Large intestine (tissue), 3 donors: ENCODE measurements at regions not wholly inside any gene's neighbourhood (a gene's known extent, or its start where the extent isn't known, plus 50 kb on each side); places are given as distances from the start of the nearest gene placed in this dataset.

Experiments used
- DNase-seq, 2 donors: peaks; one replicate each; pipeline versions ENCODE4 v3.0.0 to v3.0.0-alpha.2; 2013
- H3K27ac ChIP-seq: one replicate; pipeline ENCODE4 v1.5.1; 2013; ENCODE audit warnings: low read length
- H3K27me3 ChIP-seq: 2 replicates; pipeline ENCODE4 v1.6.1; 2013; ENCODE audit warnings: low read length; ENCODE audit not compliant: control insufficient read depth, insufficient read depth
- H3K36me3 ChIP-seq: 2 replicates; pipeline ENCODE4 v1.6.1; 2013; ENCODE audit warnings: low read length; ENCODE audit not compliant: control insufficient read depth, insufficient read depth
- H3K4me1 ChIP-seq: one replicate; pipeline ENCODE4 v1.6.1; 2013; ENCODE audit warnings: low read length; ENCODE audit not compliant: control insufficient read depth, insufficient read depth
- H3K4me3 ChIP-seq: one replicate; pipeline ENCODE4 v1.5.1; 2013; ENCODE audit warnings: low read length
- H3K9me3 ChIP-seq: one replicate; pipeline ENCODE4 v1.6.1; 2013; ENCODE audit warnings: mild to moderate bottlenecking, low read depth, low read length, moderate library complexity; ENCODE audit not compliant: control insufficient read depth
- WGBS: methylation state at CpG from one replicate; pipeline ENCODE4 v1.1.5; 2013; ENCODE audit warnings: low lambda C conversion rate; ENCODE audit not compliant: insufficient coverage; 5-methylcytosine and 5-hydroxymethylcytosine counted together

DNA sequence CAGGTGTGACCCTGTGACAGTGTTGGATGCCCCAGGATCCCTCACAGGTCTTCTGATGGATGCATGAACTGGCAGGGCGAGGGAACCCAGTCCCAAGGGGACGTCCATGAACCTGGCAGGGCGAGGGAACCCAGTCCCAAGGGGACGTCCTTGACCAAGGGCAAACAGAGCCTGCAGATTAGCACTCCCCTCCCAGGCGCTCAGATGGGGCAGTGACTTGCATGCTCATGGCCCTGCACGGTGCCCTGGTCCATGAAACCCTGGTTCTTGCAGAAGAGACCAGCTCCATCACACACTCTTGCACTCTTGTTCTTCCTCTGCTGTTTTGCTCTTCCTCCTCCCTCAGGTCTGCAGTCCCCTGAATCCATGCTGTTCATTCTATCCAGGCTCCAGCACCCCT lies 192.7 kb downstream of the GALR1 start:
- Histone ChIP-seq H3K27ac (no peak overlapping the region), H3K4me1 (no peaks in the 10 kb centered on the region), H3K4me3 (no peak overlapping the region), H3K27me3 (no peaks in the 10 kb centered on the region), H3K36me3 (no peaks in the 10 kb centered on the region), H3K9me3 (no peaks in the 10 kb centered on the region)
- no peak for DNase-seq
- no CpG with 5 or more reads among the region's 6 CpGs for WGBS

DNA sequence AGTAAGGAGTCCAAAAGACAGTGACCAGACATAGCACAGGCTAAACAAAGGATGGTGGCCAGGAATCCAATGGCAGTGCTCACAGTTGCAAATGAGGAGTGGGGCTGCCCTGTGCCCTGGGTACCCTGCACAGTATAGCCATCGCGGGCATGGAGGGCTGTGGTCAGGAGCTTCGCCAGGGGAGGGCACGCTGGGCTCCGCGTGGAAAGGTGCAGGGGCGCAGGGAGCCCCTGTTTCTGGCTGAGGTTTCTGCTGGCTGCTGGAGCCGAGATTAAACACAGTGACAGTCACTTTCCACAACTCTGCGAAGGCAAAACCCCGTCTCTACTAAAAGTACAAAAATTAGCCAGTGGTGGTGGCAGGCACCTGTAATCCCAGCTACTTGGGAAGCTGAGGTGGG lies 194.7 kb downstream of the GALR1 start:
- Histone ChIP-seq H3K4me1 (no peaks in the 10 kb centered on the region), H3K4me3 (no peak overlapping the region), H3K36me3 (no peaks in the 10 kb centered on the region), H3K27ac (no peak overlapping the region), H3K27me3 (no peaks in the 10 kb centered on the region), H3K9me3 (no peaks in the 10 kb centered on the region)
- no peak for DNase-seq
- no CpG with 5 or more reads among the region's 10 CpGs for WGBS

DNA sequence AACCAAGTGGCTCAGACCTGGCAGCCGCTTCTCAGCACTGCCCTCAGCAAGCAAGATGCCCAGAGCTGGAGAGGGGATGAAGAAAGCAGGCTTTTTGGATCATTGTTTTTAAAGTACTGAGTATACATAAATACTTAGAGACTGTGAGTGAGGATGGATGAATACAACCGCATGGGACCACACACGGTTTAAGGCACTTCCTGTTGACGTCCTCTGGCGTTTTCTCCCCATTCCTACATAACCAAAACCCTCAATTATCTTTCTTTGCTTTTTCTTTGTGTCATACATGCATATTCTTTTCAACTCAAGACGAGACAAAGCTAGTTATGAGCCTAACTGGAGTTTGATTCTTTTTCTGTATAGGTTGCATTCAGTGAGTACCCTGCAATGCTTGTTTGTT lies 198.4 kb downstream of the GALR1 start:
- Histone ChIP-seq H3K36me3 (no peaks in the 10 kb centered on the region), H3K4me1 (no peaks in the 10 kb centered on the region), H3K4me3 (no peak overlapping the region), H3K27me3 (no peaks in the 10 kb centered on the region), H3K9me3 (no peaks in the 10 kb centered on the region), H3K27ac (no peak overlapping the region)
- no peak for DNase-seq
- WGBS = 83% methylated on average over 3 of the region's 6 CpGs

DNA sequence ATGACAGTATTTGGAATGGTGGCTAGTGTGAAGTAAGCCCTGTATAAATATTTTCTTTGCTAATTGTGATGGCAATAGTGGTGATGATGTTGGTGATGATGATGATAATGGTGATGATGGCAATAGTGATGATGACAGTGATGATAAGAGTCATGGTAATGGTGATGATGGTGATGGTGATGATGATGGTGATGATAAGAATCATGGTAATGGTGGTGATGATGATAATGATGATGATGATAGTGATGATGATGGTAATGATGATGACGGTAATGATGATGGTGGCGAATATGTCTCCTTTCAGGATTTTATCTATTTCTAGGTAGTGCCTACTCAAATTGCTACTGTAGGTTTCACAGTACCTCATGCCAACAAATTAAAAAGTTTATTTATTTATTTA lies 205.4 kb downstream of the GALR1 start:
- Histone ChIP-seq H3K27ac (no peak overlapping the region), H3K4me1 (no peaks in the 10 kb centered on the region), H3K9me3 (no peaks in the 10 kb centered on the region), H3K36me3 (no peaks in the 10 kb centered on the region), H3K4me3 (no peak overlapping the region), H3K27me3 (no peaks in the 10 kb centered on the region)
- DNase-seq = no peak
- WGBS = 100% methylated on average over 2 of the region's 2 CpGs

DNA sequence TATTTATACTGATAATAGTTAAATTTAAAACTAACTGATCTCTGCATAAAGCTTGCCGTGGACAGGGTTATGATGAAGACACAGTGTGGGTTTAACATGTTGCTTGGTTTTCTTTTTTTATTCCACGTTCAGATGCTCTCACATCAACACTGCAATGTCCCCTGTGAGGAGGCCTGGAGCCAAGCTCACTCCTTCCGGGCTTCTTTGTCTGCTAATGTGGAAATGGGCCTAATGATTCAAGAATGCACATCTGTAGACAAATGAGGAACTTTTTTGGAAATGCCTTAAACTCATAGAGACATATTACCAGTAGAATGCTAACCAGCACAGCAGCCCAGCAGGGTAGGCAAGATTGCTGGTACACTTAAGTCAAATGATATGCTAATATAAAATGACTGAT lies 208.0 kb downstream of the GALR1 start:
- 80% methylated on average over 1 of the region's 3 CpGs for WGBS
- H3K9me3 ChIP-seq = no peaks in the 10 kb centered on the region
- no peak overlapping the region for H3K4me3 ChIP-seq
- DNase-seq = no peak
- no peak overlapping the region for H3K27ac ChIP-seq
- H3K4me1 ChIP-seq = no peaks in the 10 kb centered on the region
- no peaks in the 10 kb centered on the region for H3K36me3 ChIP-seq
- H3K27me3 ChIP-seq = no peaks in the 10 kb centered on the region

DNA sequence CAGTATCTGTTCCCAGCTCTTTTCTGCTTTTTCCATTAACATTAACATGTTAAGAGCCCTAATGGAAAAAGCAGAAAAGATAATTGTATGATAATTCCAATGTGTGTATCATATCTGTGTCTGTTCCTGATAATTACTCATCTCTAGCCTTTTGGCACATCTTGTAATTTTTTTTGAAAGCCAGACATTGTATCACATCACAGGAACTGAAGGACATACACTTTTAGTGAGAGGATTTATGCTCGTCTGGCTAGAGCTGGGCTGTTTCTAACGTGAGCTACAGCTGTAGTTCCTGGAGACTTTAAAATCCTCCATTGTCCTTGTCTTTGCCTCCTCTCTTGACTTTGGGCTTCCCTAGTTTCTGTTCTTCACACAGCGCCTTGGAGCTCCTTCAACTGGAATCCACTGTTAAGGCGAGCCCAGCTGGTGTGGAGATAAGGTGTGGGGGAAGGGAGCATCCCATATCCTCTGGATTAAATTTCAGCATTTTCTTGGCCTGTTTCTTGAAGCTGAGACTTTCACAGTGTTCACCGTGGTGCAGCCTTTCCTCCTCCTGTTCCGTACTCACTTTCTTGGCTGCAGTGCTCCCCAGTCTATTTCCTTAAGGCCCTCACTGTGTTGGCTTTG lies 211.5 kb downstream of the GALR1 start:
- no peak overlapping the region for H3K27ac ChIP-seq
- H3K4me3 ChIP-seq = no peak overlapping the region
- no peaks in the 10 kb centered on the region for H3K27me3 ChIP-seq
- peak in 1 of 2 donors; percentile 5 for DNase-seq
- no peaks in the 10 kb centered on the region for H3K4me1 ChIP-seq
- H3K36me3 ChIP-seq = no peaks in the 10 kb centered on the region
- WGBS = 79% methylated on average over 2 of the region's 6 CpGs
- no peaks in the 10 kb centered on the region for H3K9me3 ChIP-seq

DNA sequence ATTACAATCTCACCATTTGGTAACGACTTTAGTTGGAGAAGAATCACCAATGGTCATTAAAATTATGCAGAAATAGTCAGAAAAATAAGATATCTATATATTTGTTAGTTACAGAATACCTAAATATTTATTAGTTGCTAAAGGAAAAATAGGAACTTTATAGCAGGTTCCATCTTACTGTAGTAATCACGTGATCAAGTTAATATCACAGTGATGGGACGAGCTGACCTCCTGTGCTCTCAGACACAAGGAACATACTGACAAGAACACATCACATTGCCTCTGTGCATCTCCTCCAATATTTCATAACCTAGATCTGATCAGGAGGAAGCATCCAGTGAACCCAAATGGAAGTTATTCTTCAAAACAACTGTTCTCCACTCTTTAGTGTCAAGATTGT lies 215.3 kb downstream of the GALR1 start:
- H3K36me3 ChIP-seq = no peaks in the 10 kb centered on the region
- H3K27me3 ChIP-seq = no peaks in the 10 kb centered on the region
- WGBS = no CpG with 5 or more reads among the region's 3 CpGs
- no peak overlapping the region for H3K4me3 ChIP-seq
- H3K9me3 ChIP-seq = no peaks in the 10 kb centered on the region
- no peaks in the 10 kb centered on the region for H3K4me1 ChIP-seq
- DNase-seq = no peak
- no peak overlapping the region for H3K27ac ChIP-seq

DNA sequence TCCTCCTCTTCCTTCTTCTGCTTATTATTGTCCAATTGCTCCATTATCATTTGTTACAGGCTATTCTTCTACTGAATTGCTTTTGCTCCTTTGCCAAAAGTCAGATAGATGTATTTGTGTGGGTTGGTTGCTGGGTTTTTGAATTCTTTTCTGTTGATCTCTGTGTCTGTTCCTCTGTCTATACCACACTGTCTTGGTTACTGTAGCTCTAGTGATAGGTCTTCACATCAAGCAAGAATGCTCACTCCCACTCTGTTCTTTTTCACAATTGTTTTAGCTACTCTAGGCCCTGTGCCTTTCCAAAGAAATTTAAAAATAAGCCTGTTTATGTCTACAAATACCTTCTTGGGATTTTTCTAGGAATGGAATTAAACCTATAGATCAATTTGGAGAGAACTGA lies 217.2 kb downstream of the GALR1 start:
- Histone ChIP-seq H3K27me3 (no peaks in the 10 kb centered on the region), H3K9me3 (no peaks in the 10 kb centered on the region), H3K4me3 (no peak overlapping the region), H3K36me3 (no peaks in the 10 kb centered on the region), H3K4me1 (no peaks in the 10 kb centered on the region), H3K27ac (no peak overlapping the region)
- no peak for DNase-seq

DNA sequence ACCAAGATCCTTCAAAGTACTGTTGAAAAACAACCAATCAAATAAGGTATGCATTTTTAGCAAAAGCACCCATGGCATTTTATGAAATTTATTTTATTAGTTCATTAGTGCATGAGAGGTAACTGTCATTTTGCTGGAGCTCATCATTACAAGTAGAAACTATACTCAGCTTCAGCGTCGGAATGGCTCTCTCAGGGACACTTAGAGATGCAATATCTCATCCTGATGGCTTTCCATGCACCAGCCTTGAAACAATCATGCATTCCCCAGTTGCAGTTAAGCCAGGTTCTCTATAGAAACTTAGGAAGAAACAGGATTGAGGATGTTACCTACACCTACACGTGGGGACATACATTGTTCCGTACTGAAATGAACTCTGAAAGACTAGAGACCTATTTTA lies 219.5 kb downstream of the GALR1 start:
- H3K27ac ChIP-seq = no peak overlapping the region

DNA sequence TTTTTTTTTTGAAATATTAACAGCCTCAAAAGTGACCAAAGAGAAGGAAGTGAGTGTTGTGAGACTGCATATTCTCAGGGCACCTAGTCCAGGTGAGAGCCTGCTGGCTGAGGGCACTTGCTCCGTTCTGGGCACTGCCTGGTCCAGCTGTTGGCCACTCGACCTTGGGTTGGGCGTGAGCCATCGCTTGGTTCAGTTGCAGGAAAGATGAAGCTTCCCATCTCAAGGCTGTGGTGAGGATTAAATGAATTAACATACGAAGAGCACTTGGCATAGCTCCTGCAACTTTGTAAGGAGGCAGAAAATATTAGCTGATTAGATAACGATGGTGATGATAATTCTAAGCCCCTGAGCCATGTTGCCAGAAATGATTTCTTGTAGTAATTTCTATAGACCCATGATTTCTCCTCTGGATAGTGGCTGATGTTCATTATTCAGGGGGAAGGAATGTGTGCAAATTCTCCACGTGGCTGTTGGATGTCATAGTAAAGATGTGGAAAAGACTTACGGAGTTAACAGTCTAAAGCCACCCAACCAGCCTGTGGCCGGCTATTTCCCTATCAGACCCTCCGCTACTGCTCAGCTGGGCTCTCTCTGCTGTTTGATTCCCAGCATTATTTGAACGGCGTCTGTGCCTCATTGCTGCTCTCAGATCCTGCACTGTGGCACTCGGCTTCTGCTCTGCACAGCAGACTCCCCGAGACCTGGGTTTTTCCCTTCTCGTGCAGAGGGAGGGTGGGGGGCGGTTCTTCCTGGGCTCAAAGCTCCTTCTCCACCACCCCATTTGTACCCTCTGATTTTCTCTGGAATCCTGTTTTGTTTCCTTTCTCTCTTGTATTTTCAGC lies 221.1 kb downstream of the GALR1 start:
- Histone ChIP-seq H3K27ac (no peak overlapping the region), H3K4me1 (no peaks in the 10 kb centered on the region), H3K4me3 (no peak overlapping the region), H3K9me3 (no peaks in the 10 kb centered on the region), H3K36me3 (no peaks in the 10 kb centered on the region), H3K27me3 (no peaks in the 10 kb centered on the region)
- DNase-seq = no peak
- 56% methylated on average over 5 of the region's 16 CpGs for WGBS

More for the DNA sequence above, 219.5 kb downstream of the GALR1 start:
- 100% methylated on average over 1 of the region's 4 CpGs for WGBS
- H3K9me3 ChIP-seq = no peaks in the 10 kb centered on the region
- no peaks in the 10 kb centered on the region for H3K36me3 ChIP-seq
- no peaks in the 10 kb centered on the region for H3K27me3 ChIP-seq
- no peak overlapping the region for H3K4me3 ChIP-seq
- H3K4me1 ChIP-seq = no peaks in the 10 kb centered on the region
- no peak for DNase-seq

DNA sequence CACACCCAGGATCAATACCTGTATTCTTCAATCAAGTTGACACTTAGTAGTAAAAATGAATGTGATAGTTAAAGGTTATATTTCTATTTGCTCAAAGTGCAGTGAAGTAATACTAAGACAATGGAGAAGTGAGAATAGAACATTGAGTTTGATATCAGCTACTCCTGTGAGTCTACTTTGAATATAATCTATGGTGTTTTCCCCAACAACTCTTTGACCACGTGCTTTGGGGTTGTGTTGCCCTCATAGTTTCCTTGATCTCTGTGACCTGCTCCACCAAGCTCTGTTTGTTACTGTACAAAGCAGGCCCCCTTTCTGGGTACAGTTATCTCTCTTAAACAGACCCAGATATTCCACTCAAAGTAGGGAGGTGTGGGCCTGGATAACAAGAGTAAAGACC lies 222.9 kb downstream of the GALR1 start:
- Histone ChIP-seq H3K4me3 (no peak overlapping the region), H3K4me1 (no peaks in the 10 kb centered on the region), H3K27me3 (no peaks in the 10 kb centered on the region), H3K36me3 (no peaks in the 10 kb centered on the region), H3K27ac (no peak overlapping the region), H3K9me3 (no peaks in the 10 kb centered on the region)
- no peak for DNase-seq
- 83% methylated on average over 1 of the region's 1 CpG for WGBS
